ENCODE measurements at regions not wholly inside any gene's neighbourhood (a gene's known extent, or its start where the extent isn't known, plus 50 kb on each side); places are given as distances from the start of the nearest gene placed in this dataset.

- TF ChIP-seq CTCF (IDR thresholded peaks at IDR 0.05; ENCODE audit: insufficient read depth, low read length) (no peak), POLR2AphosphoS5 (IDR thresholded peaks at IDR 0.05; ENCODE audit: low read depth) (no peak), SPI1 (IDR thresholded peaks at IDR 0.05; ENCODE audit: borderline replicate concordance, low read depth) (no peak)
Measured at GRCh38 chr15:87454860-87455259, 801.7 kb downstream of the NTRK3 start.

Measured in HL-60 (cell line).